Peyer's patch (tissue), 4 donors: ENCODE measurements at regions not wholly inside any gene's neighbourhood (a gene's known extent, or its start where the extent isn't known, plus 50 kb on each side); places are given as distances from the start of the nearest gene placed in this dataset.

Experiments
- CTCF ChIP-seq, 6 experiments: fragments of 450-650 bp in 4 of 6; fragments of 200-600 bp in 2 of 6; sonication (generic) in 1 of 6; IDR thresholded peaks; one replicate each; pipeline ENCODE4 v1.5.1; 2017 to 2019; ENCODE audit warnings: antibody characterized with exemption in 6 of 6, mild to moderate bottlenecking in 3 of 6, moderate library complexity in 1 of 6
- POLR2A ChIP-seq, 2 donors: fragments of 450-650 bp; IDR thresholded peaks; one replicate each; pipeline ENCODE4 v1.5.1; 2017; ENCODE audit warnings: antibody characterized with exemption in 2 of 2, mild to moderate bottlenecking in 2 of 2, moderate library complexity in 2 of 2

GRCh38 chr4:84159762-84160161 lies 339.3 kb downstream of the NKX6-1 start:
- TF ChIP-seq CTCF (IDR thresholded peaks at IDR 0.05), result no peak
- TF ChIP-seq POLR2A (IDR thresholded peaks at IDR 0.05), result no peak
